ENCODE measurements at regions not wholly inside any gene's neighbourhood (a gene's known extent, or its start where the extent isn't known, plus 50 kb on each side); places are given as distances from the start of the nearest gene placed in this dataset.

- DNase-seq (ENCODE audit: low read depth) = no peak
These were observed 497.6 kb upstream of the TCF4 start for GRCh38 chr18:56085551-56085950.

GRCh38 chr18:56083523-56084287 lies 495.7 kb upstream of the TCF4 start:
- DNase-seq (ENCODE audit: low read depth) = no peak

- DNase-seq (ENCODE audit: low read depth) = peak; percentile 54
These were observed 495.1 kb upstream of the TCF4 start for GRCh38 chr18:56083097-56083521.

- DNase-seq (ENCODE audit: low read depth) = no peak
These were observed 488.7 kb upstream of the TCF4 start for GRCh38 chr18:56076723-56077122.

- no peak for DNase-seq (ENCODE audit: low read depth)
These were observed 480.7 kb upstream of the TCF4 start for GRCh38 chr18:56068701-56069100.

- DNase-seq (ENCODE audit: low read depth) = peak; percentile 75
These were observed 480.1 kb upstream of the TCF4 start for GRCh38 chr18:56067969-56068671.

GRCh38 chr18:56067214-56067894 lies 479.4 kb upstream of the TCF4 start:
- no peak for DNase-seq (ENCODE audit: low read depth)

- no peak for DNase-seq (ENCODE audit: low read depth)
These were observed 478.7 kb upstream of the TCF4 start for GRCh38 chr18:56066524-56067213.

GRCh38 chr18:56065086-56065485 lies 477.1 kb upstream of the TCF4 start:
- DNase-seq (ENCODE audit: low read depth) = no peak

- DNase-seq (ENCODE audit: low read depth) = no peak
These were observed 474.9 kb upstream of the TCF4 start for GRCh38 chr18:56062931-56063330.

GRCh38 chr18:56060967-56061541 lies 473.1 kb upstream of the TCF4 start:
- no peak for DNase-seq (ENCODE audit: low read depth)

GRCh38 chr18:56052202-56052601 lies 464.2 kb upstream of the TCF4 start:
- no peak for DNase-seq (ENCODE audit: low read depth)

GRCh38 chr18:56044239-56044638 lies 456.2 kb upstream of the TCF4 start:
- no peak for DNase-seq (ENCODE audit: low read depth)

- DNase-seq (ENCODE audit: low read depth) = no peak
These were observed 455.7 kb upstream of the TCF4 start for GRCh38 chr18:56043641-56044061.

GRCh38 chr18:56042915-56043536 lies 455.0 kb upstream of the TCF4 start:
- DNase-seq (ENCODE audit: low read depth) = no peak

GRCh38 chr18:56038171-56039030 lies 450.4 kb upstream of the TCF4 start:
- DNase-seq (ENCODE audit: low read depth) = no peak

GRCh38 chr18:56036741-56037140 lies 448.7 kb upstream of the TCF4 start:
- DNase-seq (ENCODE audit: low read depth) = no peak

- no peak for DNase-seq (ENCODE audit: low read depth)
These were observed 447.6 kb upstream of the TCF4 start for GRCh38 chr18:56035546-56035945.

- DNase-seq (ENCODE audit: low read depth) = no peak
These were observed 447.0 kb upstream of the TCF4 start for GRCh38 chr18:56034949-56035348.

- DNase-seq (ENCODE audit: low read depth) = no peak
These were observed 442.1 kb upstream of the TCF4 start for GRCh38 chr18:56030060-56030459.

All from LHCN-M2 (cell line).